GM12891 (cell line): ENCODE measurements at regions not wholly inside any gene's neighbourhood (a gene's known extent, or its start where the extent isn't known, plus 50 kb on each side); places are given as distances from the start of the nearest gene placed in this dataset.

Experiments used
- POLR2A ChIP-seq: IDR thresholded peaks from 2 replicates; pipeline ENCODE4 v1.6.1; 2011; ENCODE audit warnings: low read depth, low read length, control low read depth
- POLR2AphosphoS5 ChIP-seq: IDR thresholded peaks from 2 replicates; pipeline ENCODE4 v1.6.1; 2011; ENCODE audit warnings: low read depth, low read length, control low read depth
- TAF1 ChIP-seq: IDR thresholded peaks from 2 replicates; pipeline ENCODE4 v1.6.1; 2011; ENCODE audit warnings: low read depth, low read length, control low read depth

DNA sequence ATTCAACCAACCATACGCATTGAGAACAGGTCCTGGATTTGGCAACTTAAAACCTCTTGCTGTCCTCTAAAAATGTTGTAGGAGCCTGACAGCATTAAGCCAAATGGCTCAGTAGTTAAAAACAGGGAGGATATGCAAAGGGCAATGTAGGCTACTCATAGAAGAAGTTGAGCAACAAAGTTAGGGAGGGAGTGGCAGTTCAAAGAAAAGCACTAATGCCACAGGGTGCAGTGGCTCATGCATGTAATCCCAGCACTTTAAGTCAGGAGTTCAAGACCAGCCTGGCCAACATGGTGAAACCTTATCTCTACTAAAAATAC is 92.9 kb upstream of the ERG start:
- TF ChIP-seq POLR2AphosphoS5 (no peak), POLR2A (no peak), TAF1 (no peak)
